NCI-H526 (cell line): ENCODE measurements at regions not wholly inside any gene's neighbourhood (a gene's known extent, or its start where the extent isn't known, plus 50 kb on each side); places are given as distances from the start of the nearest gene placed in this dataset.
"Not testable (repeated sequence)": the region's sequence is repeated elsewhere in the genome, so short reads cannot be mapped to it uniquely, and the experiment has no call there.

Experiments
- DNase-seq, 2 experiments: peaks; one replicate each; lab custom pipeline; 2025; lab: John Stamatoyannopoulos, UW

DNA sequence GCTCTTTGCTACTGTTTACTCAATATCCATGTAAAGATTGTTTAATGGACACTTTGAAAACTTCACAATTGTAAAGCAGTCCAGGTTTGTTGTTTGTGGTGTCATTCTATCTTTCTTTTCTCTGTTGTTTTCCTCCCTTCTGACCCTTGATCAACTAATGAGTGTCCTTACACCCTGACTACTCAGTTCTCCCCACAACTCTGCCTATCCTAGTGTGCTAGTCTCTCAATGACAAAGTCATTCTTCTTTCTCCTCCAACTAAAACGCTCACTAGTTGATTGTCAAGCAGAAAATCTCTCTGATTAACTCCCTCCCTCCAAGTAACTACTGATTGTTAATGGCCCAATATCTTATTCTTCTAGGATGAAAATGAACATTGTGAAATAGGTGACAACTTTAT lies 148.5 kb upstream of the FBXO33 start:
- DNase-seq, result no peak

DNA sequence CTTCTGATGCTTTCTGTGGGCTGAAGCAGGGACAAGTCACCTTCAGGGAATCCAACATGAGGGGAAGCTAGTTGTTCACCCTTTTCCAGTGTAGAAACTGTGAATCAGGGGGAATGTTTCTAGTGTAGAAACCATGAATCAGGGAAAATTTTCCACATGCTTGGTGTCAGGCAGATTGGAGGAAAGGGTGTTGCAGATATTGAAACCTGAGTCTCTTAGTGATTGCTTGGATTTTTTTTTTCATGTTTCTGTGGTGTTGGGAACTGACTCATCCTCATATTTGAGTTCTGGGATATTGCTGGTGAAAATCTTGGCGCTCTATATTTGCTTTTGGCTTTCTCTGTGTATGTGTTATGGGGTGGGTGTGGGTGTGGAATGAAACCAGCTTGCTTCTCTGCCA lies 144.5 kb upstream of the FBXO33 start:
- DNase-seq, result no peak

DNA sequence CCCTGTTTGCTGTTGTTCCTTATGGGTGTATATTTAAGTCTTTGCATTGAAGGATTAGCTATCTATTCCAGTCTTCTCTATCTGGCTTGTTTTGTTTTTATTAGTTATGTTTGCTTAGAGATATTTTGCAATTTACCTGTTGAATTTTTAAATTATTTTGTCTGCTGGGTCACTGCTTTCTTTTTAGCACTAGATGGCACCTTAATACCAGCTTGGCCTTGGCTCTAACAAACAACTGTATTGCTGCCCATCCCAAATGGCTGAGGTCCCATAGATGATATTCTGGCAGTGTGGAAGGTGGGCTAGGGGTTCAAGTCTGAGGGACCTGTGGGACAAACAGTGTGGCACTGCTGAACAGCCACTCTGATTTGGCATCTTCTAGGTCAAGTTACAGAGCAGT lies 144.0 kb upstream of the FBXO33 start:
- no peak for DNase-seq

GRCh38 chr14:39568809-39569538 lies 136.7 kb upstream of the FBXO33 start:
- no peak for DNase-seq

- DNase-seq, result no peak
Measured at GRCh38 chr14:39566795-39567194, 134.6 kb upstream of the FBXO33 start.

- DNase-seq, result no peak
Measured at GRCh38 chr14:39563361-39563760, 131.1 kb upstream of the FBXO33 start.

GRCh38 chr14:39562175-39562574 lies 129.9 kb upstream of the FBXO33 start:
- no peak for DNase-seq

DNA sequence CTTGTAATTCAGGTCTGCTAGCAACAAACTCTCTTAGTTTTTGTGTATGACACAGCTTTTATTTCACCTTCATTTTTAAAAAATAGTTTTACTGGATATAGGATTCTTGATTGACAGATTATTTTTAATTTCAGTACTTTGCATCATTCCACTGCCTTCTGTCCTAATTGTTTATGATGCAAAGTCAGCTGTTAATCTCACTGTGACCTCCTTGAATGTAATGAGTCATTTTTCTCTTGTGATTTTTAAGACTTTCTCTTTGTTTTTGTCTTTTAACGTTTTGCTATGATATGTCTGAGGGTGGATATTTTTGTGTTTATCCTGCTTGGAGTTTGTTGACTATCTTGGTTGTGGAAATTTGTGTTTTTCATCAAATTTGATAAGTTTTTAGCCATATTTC lies 126.3 kb upstream of the FBXO33 start:
- DNase-seq, result no peak

DNA sequence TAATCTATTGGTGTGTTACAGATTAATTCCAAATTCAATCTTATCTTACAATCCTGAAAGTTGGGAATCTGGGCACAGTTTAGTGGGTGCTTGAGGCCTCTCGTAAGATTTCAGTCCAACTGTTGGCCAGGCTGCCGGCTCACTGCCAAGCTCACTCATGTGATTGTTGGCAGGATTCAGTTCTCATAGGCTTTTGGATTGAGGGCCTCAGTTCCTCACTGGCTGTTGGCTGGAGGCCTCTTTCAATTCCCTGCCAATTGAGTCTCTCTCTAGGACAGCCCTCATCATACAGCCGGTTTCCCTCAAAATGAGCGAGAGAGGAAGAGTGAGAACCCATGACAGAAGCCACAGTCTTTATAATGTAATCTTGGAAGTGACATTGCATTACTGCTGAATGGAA lies 123.5 kb upstream of the FBXO33 start:
- no peak for DNase-seq

- no peak for DNase-seq
Measured at GRCh38 chr14:39554576-39554975, 122.3 kb upstream of the FBXO33 start.

GRCh38 chr14:39548358-39548757 lies 116.1 kb upstream of the FBXO33 start:
- DNase-seq, result no peak

DNA sequence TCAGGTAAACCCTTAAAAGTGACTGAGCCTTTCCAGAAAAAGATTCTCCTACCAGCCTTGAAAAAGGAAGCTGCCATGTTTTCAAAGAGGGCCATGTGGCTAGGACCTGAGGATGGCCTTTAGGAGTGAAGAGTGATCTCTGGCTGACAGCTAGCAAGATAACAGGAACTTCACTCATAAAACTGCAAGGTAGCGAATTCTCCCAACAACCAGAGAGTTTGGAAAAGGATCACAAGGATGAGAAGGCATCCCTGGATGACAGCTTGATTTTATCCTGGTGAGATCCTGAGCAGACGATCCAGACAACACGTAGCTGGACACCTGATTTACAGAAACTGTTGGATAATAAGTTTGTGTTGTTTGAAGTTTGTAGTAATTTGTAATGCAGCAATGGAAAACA lies 115.6 kb upstream of the FBXO33 start:
- DNase-seq, result no peak

DNA sequence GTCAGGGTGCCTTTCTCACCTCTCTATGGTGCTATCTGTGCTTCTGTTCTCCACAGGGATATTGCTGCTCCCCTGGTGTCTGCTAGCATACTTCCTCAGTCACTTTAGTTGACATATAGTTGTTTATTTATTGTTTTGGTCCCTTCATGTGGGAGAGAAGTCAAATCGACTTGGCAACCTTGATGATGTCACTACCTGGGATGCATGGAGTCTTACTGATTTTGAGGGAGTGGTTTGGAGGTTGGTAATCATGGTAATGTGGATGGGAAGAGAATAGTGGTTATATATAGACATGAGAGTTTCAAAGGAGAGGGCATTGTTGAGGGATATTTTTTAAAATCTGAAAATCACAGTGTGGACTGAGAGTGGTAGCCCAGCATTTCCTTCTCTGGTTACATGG lies 73.6 kb upstream of the FBXO33 start:
- no peak for DNase-seq

DNA sequence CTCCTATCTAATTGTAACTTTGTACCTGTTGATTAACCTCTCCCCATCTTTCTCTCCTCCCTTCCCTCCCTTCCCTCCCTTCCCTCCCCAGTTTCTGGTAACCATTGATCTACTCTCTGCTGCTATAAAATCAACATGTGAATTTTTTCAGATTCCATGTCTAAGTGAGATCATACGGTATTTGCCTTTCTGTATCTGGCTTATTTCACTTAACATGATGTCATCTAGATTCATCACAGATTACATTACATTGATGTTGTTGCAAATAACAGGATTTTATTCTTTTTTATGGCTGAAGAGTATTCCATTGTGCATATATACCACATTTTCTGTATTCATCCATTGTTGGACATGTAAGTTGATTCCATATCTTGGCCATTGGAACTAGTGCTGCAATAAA lies 68.0 kb upstream of the FBXO33 start:
- no peak for DNase-seq

GRCh38 chr14:39499514-39499913 lies 67.3 kb upstream of the FBXO33 start:
- no peak for DNase-seq

DNA sequence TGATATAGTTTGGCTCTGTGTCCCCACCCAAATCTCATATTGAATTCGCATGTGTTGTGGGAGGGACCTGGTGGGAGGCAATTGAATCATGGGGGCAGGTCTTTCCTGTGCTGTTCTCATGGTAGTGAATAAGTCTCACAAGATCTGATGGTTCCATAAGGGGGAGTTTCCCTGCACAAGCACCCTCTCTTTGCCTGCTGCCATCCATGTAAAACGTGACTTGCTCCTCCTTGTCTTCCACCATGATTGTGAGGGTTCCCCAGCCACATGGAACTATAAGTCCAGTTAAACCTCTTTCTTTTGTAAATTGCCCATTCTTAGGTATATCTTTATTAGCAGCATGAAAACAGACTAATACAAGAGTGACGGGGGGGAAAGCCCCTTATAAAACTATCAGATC lies 65.4 kb upstream of the FBXO33 start:
- not testable (repeated sequence) for DNase-seq

DNA sequence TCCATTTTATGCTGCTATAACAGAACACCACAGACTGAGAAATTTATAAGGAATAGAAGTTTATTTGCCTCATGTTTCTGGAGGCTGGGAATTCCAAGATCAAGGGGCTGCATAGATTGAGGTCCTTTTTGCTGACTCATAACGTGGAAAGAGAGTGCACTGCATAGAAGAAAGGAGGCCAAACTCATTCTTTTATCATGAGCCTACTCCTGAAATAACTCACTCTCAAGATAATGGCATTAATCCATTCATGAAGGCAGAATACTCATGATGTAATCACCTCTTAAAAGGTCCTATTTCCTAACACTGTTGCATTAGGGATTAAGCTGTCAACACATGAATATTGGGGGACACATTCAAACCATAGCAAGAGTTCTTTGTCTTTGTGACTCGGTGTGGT lies 60.0 kb upstream of the FBXO33 start:
- DNase-seq, result no peak

GRCh38 chr14:39491134-39491571 lies 58.9 kb upstream of the FBXO33 start:
- peak in 1 of 2 experiments; percentile 47 for DNase-seq

GRCh38 chr14:39488600-39488999 lies 56.4 kb upstream of the FBXO33 start:
- DNase-seq, result peak; percentile 84 to 85

DNA sequence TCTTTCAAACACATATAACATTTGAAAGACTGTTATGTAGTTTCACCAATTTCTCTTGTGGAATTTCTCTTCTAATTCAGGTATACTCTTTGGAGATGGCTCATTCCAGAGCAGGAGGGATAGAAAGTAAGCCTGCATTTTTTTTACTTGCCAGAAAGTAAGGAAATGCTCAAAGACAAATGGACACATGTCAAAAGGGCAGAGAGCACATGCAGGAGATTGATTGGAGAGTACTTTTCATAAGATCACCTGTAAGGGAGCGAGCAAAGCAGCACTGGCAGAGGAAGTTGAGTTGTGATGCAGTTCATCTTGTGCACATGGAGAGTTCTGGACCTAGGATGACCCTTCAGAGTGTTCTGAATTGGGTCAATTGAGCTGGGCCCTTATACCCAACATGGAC lies 51.4 kb upstream of the FBXO33 start:
- DNase-seq, result no peak
